HEK293T (cell line): ENCODE measurements at regions not wholly inside any gene's neighbourhood (a gene's known extent, or its start where the extent isn't known, plus 50 kb on each side); places are given as distances from the start of the nearest gene placed in this dataset.

Experiments used
- CTCF ChIA-PET: fragments of 350-600 bp; formaldehyde crosslinking; extraction: SDS; loops from one replicate; lab custom pipeline; 2021; ENCODE audit warnings: antibody characterized with exemption, inconsistent platforms; lab: Yijun Ruan, JAX
- POLR2A ChIA-PET: fragments of 350-600 bp; formaldehyde crosslinking; extraction: SDS; loops from one replicate; lab custom pipeline; 2020; ENCODE audit warnings: antibody characterized with exemption, inconsistent platforms; lab: Yijun Ruan, JAX
- DNase-seq: peaks from one replicate; pipeline ENCODE4 v3.0.0; 2012; ENCODE audit warnings: mixed read lengths; ENCODE audit errors: extremely low spot score
- ARNT ChIP-seq: fragments of 450-650 bp; IDR thresholded peaks from 2 replicates; pipeline ENCODE4 v1.6.1; 2017; ENCODE audit warnings: mild to moderate bottlenecking
- BHLHE40 ChIP-seq: fragments of 450-650 bp; IDR thresholded peaks from 2 replicates; pipeline ENCODE4 v1.6.1; 2016; ENCODE audit warnings: mild to moderate bottlenecking, moderate library complexity, borderline replicate concordance
- CTBP1 ChIP-seq: fragments of 450-650 bp; IDR thresholded peaks from 2 replicates; pipeline ENCODE4 v1.6.1; 2016; ENCODE audit warnings: borderline replicate concordance
- ELF4 ChIP-seq: fragments of 450-650 bp; IDR thresholded peaks from 2 replicates; pipeline ENCODE4 v1.6.1; 2017; ENCODE audit warnings: antibody characterized with exemption
- FOXA1 ChIP-seq: fragments of 450-650 bp; IDR thresholded peaks from 2 replicates; pipeline ENCODE4 v1.6.1; 2016; ENCODE audit warnings: mild to moderate bottlenecking
- FOXK2 ChIP-seq: fragments of 450-650 bp; IDR thresholded peaks from 2 replicates; pipeline ENCODE4 v1.6.1; 2016; ENCODE audit warnings: mild to moderate bottlenecking
- FOXM1 ChIP-seq: fragments of 450-650 bp; IDR thresholded peaks from 2 replicates; pipeline ENCODE4 v1.6.1; 2017; ENCODE audit warnings: mild to moderate bottlenecking, borderline replicate concordance
- HDGF ChIP-seq: fragments of 450-650 bp; IDR thresholded peaks from 2 replicates; pipeline ENCODE4 v1.6.1; 2017; ENCODE audit warnings: antibody characterized with exemption, borderline replicate concordance
- L3MBTL2 ChIP-seq: fragments of 450-650 bp; conservative IDR thresholded peaks from 2 replicates; pipeline ENCODE4 v1.6.1; 2016; ENCODE audit warnings: mild to moderate bottlenecking
- LEF1 ChIP-seq: fragments of 450-650 bp; IDR thresholded peaks from 2 replicates; pipeline ENCODE4 v1.6.1; 2017; ENCODE audit warnings: mild to moderate bottlenecking, borderline replicate concordance
- NFRKB ChIP-seq: fragments of 450-650 bp; IDR thresholded peaks from 2 replicates; pipeline ENCODE4 v1.6.1; 2016; ENCODE audit warnings: mild to moderate bottlenecking, moderate library complexity
- SP1 ChIP-seq: fragments of 450-650 bp; IDR thresholded peaks from 2 replicates; pipeline ENCODE4 v1.6.1; 2017
- SUZ12 ChIP-seq: fragments of 450-650 bp; IDR thresholded peaks from 2 replicates; pipeline ENCODE4 v1.6.1; 2016; ENCODE audit warnings: mild to moderate bottlenecking
- TARDBP ChIP-seq: fragments of 450-650 bp; IDR thresholded peaks from 2 replicates; pipeline ENCODE4 v1.6.1; 2016
- ZNF384 ChIP-seq: fragments of 450-650 bp; IDR thresholded peaks from 2 replicates; pipeline ENCODE4 v1.6.1; 2016
- TF ChIP-seq, protein P1 (sequence below): fragments of 450-650 bp; IDR thresholded peaks from 2 replicates; pipeline ENCODE4 v1.6.1; 2016

DNA sequence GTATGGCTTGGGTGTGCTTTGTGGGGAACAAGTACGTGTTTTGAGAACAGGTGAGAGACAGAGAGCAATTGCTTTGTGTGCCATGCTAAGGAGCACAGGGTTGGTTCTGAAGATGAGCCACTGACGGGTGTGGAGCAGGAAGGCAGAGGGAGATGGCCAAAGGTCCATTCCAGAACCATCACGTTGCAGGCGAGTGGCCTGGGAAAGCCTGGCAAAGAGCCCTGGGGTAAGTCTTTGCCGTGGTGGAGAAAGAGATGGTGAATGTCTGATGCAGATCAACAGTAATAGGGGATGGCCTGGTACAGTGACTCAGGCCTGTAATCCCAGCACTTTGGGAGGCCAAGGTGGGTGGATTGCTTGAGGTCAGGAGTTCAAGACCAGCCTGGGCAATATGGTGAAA lies 93.5 kb upstream of the ZNF521 start:
- DNase-seq: no peak
- ChIA-PET CTCF (no interaction called here), POLR2A (no interaction called here)
- TF ChIP-seq TARDBP: no peak
- TF ChIP-seq HDGF: no peak
- no peak for TF ChIP-seq ELF4
- TF ChIP-seq, protein P1, sequence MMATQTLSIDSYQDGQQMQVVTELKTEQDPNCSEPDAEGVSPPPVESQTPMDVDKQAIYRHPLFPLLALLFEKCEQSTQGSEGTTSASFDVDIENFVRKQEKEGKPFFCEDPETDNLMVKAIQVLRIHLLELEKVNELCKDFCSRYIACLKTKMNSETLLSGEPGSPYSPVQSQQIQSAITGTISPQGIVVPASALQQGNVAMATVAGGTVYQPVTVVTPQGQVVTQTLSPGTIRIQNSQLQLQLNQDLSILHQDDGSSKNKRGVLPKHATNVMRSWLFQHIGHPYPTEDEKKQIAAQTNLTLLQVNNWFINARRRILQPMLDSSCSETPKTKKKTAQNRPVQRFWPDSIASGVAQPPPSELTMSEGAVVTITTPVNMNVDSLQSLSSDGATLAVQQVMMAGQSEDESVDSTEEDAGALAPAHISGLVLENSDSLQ: no peak
- TF ChIP-seq ZNF384: no peak
- TF ChIP-seq FOXA1: no peak
- no peak for TF ChIP-seq CTBP1
- no peak for TF ChIP-seq SP1
- no peak for TF ChIP-seq L3MBTL2
- no peak for TF ChIP-seq LEF1
- no peak for TF ChIP-seq FOXK2
- TF ChIP-seq ARNT: no peak
- no peak for TF ChIP-seq SUZ12
- no peak for TF ChIP-seq BHLHE40
- TF ChIP-seq FOXM1: no peak
- no peak for TF ChIP-seq NFRKB

- CTCF ChIA-PET: no interaction called here
- TF ChIP-seq BHLHE40 (no peak), L3MBTL2 (no peak), TARDBP (no peak), CTBP1 (no peak), FOXM1 (no peak), SUZ12 (no peak), FOXK2 (no peak), ZNF384 (no peak), ELF4 (no peak), HDGF (no peak), NFRKB (no peak), FOXA1 (no peak)
- TF ChIP-seq, protein P1: no peak
- POLR2A ChIA-PET: no interaction called here
- no peak for DNase-seq
Measured at GRCh38 chr18:25443776-25444175, 91.8 kb upstream of the ZNF521 start.

- CTCF ChIA-PET: no interaction called here
- POLR2A ChIA-PET: no interaction called here
- TF ChIP-seq NFRKB (no peak), HDGF (no peak), L3MBTL2 (no peak), SUZ12 (no peak), FOXM1 (no peak), BHLHE40 (no peak), CTBP1 (no peak), LEF1 (no peak), FOXK2 (no peak), TARDBP (no peak), FOXA1 (no peak), SP1 (no peak), ARNT (no peak), ZNF384 (no peak)
- TF ChIP-seq, protein P1: no peak
- no peak for DNase-seq
Measured at GRCh38 chr18:25435149-25435782, 83.3 kb upstream of the ZNF521 start.

DNA sequence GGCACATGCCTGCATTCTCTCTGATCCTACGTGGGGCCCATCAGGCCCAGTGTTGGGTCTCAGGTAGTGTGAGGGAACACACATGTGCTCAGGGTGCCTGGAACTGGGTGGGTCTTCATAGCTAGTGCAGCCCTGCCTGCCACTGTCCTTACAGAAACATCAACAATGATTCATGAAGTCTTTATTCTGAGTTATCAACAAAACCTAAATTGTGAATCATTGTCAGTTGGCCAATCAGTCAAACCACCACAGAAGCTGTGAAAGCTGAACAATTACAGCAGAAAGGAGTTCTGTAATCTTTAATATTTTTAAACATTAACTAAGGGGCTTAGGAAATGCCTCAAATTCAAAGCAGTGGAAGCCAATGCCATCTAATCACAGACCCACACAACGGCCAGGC lies 82.8 kb upstream of the ZNF521 start:
- DNase-seq: no peak
- ChIA-PET CTCF (no interaction called here), POLR2A (no interaction called here)
- TF ChIP-seq L3MBTL2 (no peak), ARNT (no peak)

DNA sequence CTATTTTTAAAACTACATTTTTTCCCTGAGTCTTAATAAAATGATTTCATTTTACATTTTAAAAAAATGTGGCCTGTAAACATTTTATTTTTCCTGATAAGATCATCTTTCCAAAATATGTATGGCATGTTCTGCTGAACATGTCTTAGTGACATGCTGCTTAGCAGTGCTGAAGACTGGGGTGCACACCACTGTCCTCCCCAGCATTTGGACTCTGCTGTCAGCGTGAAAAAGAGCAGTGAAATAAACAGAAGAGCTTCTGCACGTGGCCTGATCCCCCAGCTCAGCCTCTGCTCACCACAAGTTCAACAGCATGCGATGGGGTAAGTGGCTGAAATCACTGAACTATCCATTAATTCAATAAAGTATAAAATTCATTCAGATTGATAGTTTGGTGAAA lies 81.6 kb upstream of the ZNF521 start:
- ChIA-PET CTCF (interaction anchor here (0.6 kb wide), 2 partner anchors 14 to 666 kb away, joined by 3 read pairs; no protein-coding TSS in a partner anchor), POLR2A (no interaction called here)
- TF ChIP-seq CTBP1: no peak
- no peak for TF ChIP-seq SP1
- no peak for TF ChIP-seq FOXA1
- no peak for TF ChIP-seq BHLHE40
- DNase-seq: no peak

GRCh38 chr18:25425024-25425423 lies 73.1 kb upstream of the ZNF521 start:
- CTCF ChIA-PET: no interaction called here
- TF ChIP-seq SP1 (no peak), ZNF384 (no peak), ELF4 (no peak), CTBP1 (0 out of 2 replicates have a peak, but pooled peaks have one; percentile 13), FOXK2 (peak; percentile 70; the same call in 1 of the 2 replicates)
- TF ChIP-seq, protein P1: peak; percentile 80
- POLR2A ChIA-PET: no interaction called here
- DNase-seq: peak; percentile 54
